HS-27A (cell line): ENCODE measurements at regions not wholly inside any gene's neighbourhood (a gene's known extent, or its start where the extent isn't known, plus 50 kb on each side); places are given as distances from the start of the nearest gene placed in this dataset.
"Not testable (repeated sequence)": the region's sequence is repeated elsewhere in the genome, so short reads cannot be mapped to it uniquely, and the experiment has no call there.

Source experiments
- DNase-seq: peaks from one replicate; pipeline ENCODE4 v3.0.0-alpha.2; 2012; ENCODE audit warnings: low read depth, missing footprints

- no peak for DNase-seq
Measured at GRCh38 chr5:136620621-136621020, 255.3 kb upstream of the TRPC7 start.

- no peak for DNase-seq
Measured at GRCh38 chr5:136620016-136620419, 254.7 kb upstream of the TRPC7 start.

DNA sequence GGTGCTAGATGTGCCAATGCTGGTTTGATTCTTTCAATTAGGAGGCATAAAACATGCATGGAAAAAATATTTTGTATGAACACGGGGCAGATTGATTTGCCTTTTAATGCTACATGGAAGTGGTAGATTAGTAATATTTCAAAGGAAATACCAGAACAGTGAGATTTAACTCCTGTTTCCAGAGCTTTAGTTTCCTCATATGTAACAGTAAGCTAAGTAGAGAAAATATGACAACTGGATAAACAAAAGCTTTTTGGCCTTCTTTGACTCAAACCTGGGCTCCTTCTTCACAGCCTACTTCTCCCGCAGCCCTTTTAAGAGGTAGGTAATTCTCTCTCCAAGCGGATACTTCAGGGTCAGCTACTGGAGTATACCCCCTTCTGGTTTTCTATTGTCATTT is 254.2 kb upstream of the TRPC7 start:
- no peak for DNase-seq

DNA sequence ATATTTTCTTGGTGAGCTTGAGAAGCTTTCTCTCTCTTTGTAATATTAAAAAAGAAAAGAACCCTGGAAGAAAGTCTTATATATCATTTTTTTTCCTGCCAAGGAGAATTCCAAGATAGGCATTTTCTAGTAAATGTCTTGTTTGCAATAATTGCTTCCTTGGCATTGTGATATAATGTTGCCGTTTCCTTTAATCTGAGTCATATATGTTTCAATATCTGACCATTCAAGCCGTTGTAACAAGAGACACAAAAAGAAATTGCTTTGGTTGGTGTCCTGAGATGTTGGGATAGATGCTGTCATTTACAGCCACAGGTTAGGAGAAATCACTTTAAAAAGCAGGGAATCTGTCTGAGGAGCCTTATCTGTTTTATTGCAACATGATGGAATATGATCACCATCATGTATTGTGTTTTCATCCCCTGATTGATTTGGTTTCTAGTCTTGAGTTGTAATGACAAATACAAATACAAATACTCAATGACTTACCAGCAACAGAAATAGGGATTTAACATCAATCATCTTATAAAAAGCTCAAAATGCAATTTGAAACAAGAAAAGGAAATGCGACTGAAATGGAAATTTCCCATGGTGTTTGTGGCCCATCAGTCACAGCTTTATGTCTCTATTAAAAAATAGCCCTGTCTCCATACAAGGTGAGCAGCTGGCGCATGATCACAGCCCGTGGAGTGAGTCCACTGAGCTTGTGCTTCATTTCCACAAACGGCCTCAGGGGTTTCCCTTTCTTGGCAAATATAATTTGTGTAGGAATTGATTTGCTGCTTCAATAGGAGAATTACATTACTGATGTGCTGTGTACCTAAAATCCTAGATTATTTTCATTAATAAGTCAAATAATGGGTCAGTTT is 250.1 kb upstream of the TRPC7 start:
- no peak for DNase-seq

GRCh38 chr5:136613230-136613629 is 247.9 kb upstream of the TRPC7 start:
- DNase-seq: no peak

DNA sequence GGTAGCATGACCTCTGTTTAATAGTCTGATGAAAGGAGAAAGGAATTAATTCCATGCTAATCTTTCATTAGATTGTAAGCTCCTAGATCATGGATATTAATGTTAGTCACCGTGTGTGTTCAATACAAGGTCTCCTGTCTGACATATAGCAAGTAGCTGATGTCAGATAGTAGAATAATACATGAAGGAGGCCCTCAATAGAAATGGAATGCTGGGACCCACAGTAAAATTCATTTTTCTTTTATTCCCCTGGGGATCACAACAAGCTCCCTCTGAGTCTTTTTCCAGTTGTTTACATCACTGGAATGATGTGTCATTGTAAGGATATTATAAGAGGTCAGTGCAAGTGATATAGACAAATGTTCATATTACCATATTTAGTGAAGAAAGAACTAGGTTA is 240.3 kb upstream of the TRPC7 start:
- DNase-seq: no peak

GRCh38 chr5:136600306-136600705 is 235.0 kb upstream of the TRPC7 start:
- no peak for DNase-seq

DNA sequence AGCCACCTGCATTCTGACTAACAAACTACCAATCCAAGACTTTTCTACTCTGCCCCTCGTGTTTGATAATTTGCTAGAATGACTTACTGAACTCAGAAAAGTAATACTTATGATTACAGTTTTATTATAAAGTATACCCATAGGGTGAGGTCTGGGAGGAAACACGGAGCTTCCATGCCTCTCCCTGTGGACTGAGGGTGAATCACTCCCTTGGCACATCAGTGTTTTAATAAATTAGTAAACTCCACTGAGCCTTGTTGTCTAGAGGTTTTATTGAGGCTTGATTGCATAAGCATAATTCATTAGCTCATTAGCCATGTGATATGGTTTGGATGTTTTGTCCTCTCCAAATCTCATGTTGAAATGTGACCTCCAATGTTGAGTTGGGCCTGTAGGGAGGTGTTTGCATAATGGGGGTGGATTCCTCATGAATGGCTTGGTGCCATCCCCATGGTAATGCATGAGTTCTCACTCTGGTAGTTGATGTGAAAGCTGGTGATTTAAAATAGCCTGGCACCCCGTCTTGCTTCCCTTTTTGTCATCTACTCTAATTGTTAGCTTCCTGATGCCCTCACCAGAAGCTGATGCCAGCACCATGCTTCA is 233.6 kb upstream of the TRPC7 start:
- no peak for DNase-seq

- DNase-seq: no peak
Measured at GRCh38 chr5:136594416-136594815, 229.1 kb upstream of the TRPC7 start.

GRCh38 chr5:136590581-136590980 is 225.2 kb upstream of the TRPC7 start:
- DNase-seq: no peak

- DNase-seq: no peak
Measured at GRCh38 chr5:136586196-136586595, 220.9 kb upstream of the TRPC7 start.

- DNase-seq: no peak
Measured at GRCh38 chr5:136584474-136584873, 219.1 kb upstream of the TRPC7 start.

- DNase-seq: no peak
Measured at GRCh38 chr5:136579238-136579637, 213.9 kb upstream of the TRPC7 start.

DNA sequence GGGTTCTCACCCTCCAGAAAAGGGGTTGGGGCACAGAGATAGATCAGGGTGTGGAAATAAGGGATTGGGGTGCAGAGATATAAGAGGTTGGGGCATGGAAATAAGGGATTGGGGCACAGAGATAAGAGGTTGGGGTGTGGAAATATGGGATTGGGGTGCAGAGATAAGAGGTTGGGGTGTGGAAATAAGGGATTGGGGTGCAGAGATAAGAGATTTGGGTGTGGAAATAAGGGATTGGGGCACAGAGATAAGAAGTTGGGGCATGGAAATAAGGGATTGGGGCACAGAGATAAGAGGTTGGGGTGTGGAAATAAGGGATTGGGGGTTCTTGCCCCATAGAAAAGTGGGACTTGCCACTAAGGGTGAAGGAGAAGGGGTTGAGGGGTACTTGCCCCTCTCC is 204.5 kb upstream of the TRPC7 start:
- not testable (repeated sequence) for DNase-seq

GRCh38 chr5:136565457-136565856 is 200.1 kb upstream of the TRPC7 start:
- not testable (repeated sequence) for DNase-seq

GRCh38 chr5:136565050-136565449 is 199.7 kb upstream of the TRPC7 start:
- DNase-seq: not testable (repeated sequence)

- DNase-seq: not testable (repeated sequence)
Measured at GRCh38 chr5:136564431-136564830, 199.1 kb upstream of the TRPC7 start.

- DNase-seq: no peak
Measured at GRCh38 chr5:136563489-136563888, 198.1 kb upstream of the TRPC7 start.

DNA sequence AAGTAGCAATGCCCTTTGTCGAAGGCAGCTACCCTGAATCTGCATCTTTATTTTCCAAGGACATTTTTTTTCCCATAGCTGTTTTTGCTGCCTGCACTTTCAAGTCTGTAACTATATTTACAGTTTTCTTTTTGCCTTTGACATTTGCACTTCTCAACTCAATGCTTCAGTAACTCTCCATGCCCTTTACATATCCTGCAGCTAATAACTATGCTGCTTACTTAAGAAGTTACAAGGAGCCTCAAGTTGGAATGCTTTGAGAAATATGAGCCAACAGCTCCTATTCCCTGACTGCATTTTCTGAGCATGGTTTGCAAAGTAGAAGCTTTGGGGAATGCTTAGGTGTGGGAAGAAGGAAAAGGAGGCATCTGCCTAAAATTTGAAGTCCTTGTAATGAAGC is 194.8 kb upstream of the TRPC7 start:
- DNase-seq: no peak

DNA sequence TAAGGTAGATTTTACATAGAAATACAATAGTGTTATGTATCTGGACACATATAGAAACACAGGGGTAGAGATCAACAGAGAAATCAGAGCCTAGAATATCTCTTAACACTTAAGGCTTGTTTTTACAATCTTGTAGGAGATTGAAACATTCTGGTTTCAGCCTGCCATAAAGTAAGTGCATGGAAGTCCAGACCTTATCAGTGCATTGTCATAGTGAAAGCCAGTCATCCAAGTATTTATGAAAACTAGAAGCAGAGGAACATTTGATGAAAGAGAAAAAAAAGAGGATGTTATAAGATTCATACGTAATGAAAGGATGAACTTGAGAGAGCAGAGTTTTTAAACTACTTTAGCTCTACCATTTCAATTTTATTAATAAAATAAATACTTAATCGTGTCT is 194.3 kb upstream of the TRPC7 start:
- no peak for DNase-seq

DNA sequence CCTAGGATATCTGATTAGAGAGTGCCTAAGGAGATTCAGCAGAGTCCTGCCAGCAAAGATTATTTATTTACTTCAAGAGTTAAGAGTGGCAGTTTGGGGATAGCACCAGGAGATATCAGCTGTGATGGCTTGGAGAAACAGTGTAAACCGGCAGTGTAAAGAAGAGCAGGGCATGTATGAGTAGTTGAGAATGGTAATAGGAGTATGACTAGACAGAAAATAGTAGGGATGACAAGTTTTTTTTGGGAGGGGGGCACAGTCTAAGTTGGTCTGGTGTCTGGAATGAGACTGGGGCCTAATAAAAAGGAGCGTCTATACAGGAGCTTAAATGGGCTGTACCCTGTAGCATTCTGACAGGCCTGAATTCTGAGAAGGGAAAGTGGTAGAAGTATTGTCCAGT is 181.8 kb upstream of the TRPC7 start:
- not testable (repeated sequence) for DNase-seq

- not testable (repeated sequence) for DNase-seq
Measured at GRCh38 chr5:136546441-136546840, 181.1 kb upstream of the TRPC7 start.

DNA sequence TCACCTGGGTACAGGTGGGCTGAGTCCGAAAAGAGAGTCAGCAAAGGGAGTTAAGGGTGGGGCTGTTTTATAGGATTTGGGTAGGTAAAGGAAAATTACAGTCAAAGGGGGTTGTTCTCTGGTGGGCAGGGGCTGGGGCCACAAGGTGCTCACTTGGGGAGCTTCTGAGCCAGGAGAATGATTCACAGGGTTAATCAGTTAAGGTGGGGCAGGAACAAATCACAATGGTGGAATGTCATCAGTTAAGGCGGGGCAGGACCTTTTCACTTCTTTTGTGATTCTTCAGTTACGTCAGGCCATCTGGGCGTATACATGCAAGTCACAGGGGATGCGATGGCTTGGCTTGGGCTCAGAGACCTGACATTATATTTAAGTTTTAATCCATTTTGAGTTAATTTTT is 179.7 kb upstream of the TRPC7 start:
- not testable (repeated sequence) for DNase-seq

- no peak for DNase-seq
Measured at GRCh38 chr5:136538534-136538933, 173.2 kb upstream of the TRPC7 start.
